SK-N-MC (cell line): ENCODE measurements at regions not wholly inside any gene's neighbourhood (a gene's known extent, or its start where the extent isn't known, plus 50 kb on each side); places are given as distances from the start of the nearest gene placed in this dataset.

Experiments used
- EZH2 ChIP-seq: fragments of 200-600 bp; sonication (generic); IDR thresholded peaks from one replicate; pipeline ENCODE4 v1.6.1; 2017; ENCODE audit warnings: antibody characterized with exemption
- POLR2AphosphoS5 ChIP-seq: IDR thresholded peaks from 2 replicates; pipeline ENCODE4 v1.6.1; 2012; ENCODE audit warnings: mild to moderate bottlenecking, low read depth, low read length, borderline replicate concordance

DNA sequence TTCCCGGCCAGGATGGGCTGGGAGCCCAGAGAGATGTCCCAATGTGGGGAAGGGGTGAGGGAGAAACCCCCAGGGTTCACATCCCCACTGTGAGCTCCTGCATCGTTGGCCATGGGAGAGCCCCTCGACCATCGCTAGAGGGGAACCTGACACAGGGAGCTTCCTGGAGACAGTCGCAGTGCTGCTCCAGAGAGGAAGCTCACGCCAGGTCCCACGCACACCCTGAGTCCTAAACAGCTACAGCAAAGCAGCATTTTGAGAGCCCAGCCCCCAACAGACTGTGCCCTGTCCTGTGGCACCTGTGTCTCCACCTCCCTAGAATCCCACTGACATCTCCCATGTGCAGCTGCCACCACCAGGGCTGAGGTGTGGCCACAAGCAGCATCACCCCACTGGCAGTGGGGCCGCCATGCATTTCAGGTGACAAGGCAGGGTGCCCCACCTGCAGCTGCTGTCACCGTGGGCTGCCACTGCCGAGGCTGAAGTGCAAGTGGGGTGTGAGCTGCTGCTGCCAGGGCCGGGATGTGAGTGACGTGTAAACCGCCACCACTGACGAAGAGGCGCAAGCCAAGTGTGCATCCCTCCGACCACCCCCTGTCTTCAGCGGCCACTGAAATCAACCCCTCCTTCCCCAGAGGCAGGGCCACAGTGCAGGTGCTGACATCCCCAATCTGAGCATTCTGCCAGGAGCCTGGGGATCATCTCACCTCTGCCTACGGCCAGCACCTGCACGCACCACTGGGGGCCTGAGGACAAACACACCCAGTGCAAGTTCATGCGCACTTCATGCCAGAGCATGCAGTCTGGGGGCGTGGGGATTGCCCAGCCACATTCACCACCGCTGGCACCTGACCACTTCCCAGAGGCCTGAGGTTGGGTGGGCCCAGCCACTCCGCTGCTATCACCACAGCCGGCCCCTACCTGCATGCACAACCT lies 467.7 kb upstream of the SALL3 start:
- TF ChIP-seq POLR2AphosphoS5 (no peak), EZH2 (no peak)
